Heart right ventricle (tissue), 16 donors: ENCODE measurements at regions not wholly inside any gene's neighbourhood (a gene's known extent, or its start where the extent isn't known, plus 50 kb on each side); places are given as distances from the start of the nearest gene placed in this dataset.

Experiments
- ATAC-seq, 8 donors: fragments of 200-7000 bp; cut with Tn5 transposase; one replicate each; pipeline ENCODE4 v1.9.1; 2020; ENCODE audit warnings: mild to moderate bottlenecking in 8 of 8, moderate library complexity in 8 of 8, moderate number of reproducible peaks in 1 of 8
- DNase-seq, 2 donors: peaks; one replicate each; pipeline ENCODE4 v3.0.0-alpha.2; 2020
- H3K27ac ChIP-seq, 10 donors: fragments of 200-600 bp; sonication (generic) in 2 of 10; one replicate each; pipeline versions ENCODE4 v1.5.0 to v1.8.0; 2020 to 2022; ENCODE audit warnings: mild to moderate bottlenecking in 3 of 10
- H3K27me3 ChIP-seq, 7 donors: fragments of 200-600 bp; one replicate each; pipeline ENCODE4 v1.8.0; 2021 to 2022; ENCODE audit warnings: mild to moderate bottlenecking in 2 of 7
- H3K36me3 ChIP-seq, 9 donors: fragments of 200-600 bp; sonication (generic) in 1 of 9; one replicate each; pipeline versions ENCODE4 v1.5.0 to v1.8.0; 2020 to 2022; ENCODE audit warnings: mild to moderate bottlenecking in 2 of 9
- H3K4me1 ChIP-seq, 9 donors: fragments of 200-600 bp; sonication (generic) in 1 of 9; one replicate each; pipeline versions ENCODE4 v1.5.0 to v1.8.0; 2020 to 2022; ENCODE audit warnings: mild to moderate bottlenecking in 4 of 9
- H3K4me3 ChIP-seq, 10 donors: fragments of 200-600 bp; sonication (generic) in 2 of 10; one replicate each; pipeline versions ENCODE4 v1.5.0 to v1.8.0; 2020 to 2022; ENCODE audit warnings: mild to moderate bottlenecking in 7 of 10, moderate library complexity in 2 of 10
- H3K9me3 ChIP-seq, 11 donors: fragments of 200-600 bp in 10 of 11; sonication (generic) in 2 of 11; one replicate each; pipeline versions ENCODE4 v1.5.0 to v1.8.0; 2013 to 2022; ENCODE audit warnings: mild to moderate bottlenecking in 2 of 11, control low read depth in 1 of 11, moderate library complexity in 1 of 11
- WGBS, 2 donors: extraction: QIAGEN DNeasy Blood & Tissue Kit; methylation state at CpG; one replicate each; pipeline ENCODE4 v1.1.7; 2013; ENCODE audit warnings: inconsistent platforms in 1 of 2; 5-methylcytosine and 5-hydroxymethylcytosine counted together
- intact Hi-C, 10 donors: fragments of 100-400 bp; cut with DNase I; formaldehyde crosslinking; loops; one replicate each; pipeline versions ENCODE4 v1.11.1 to v1.14.2; 2022
- TF ChIP-seq, protein P1 (sequence below), 9 donors: fragments of 200-600 bp; sonication (generic) in 2 of 9; IDR thresholded peaks; one replicate each; pipeline versions ENCODE4 v1.5.0 to v1.8.0; 2021 to 2022; ENCODE audit warnings: antibody characterized with exemption in 9 of 9, mild to moderate bottlenecking in 5 of 9, moderate library complexity in 1 of 9
- donor health status: Arrhythmogenic right ventricular cardiomyopathy.
- donor health status: ischemic (EF 13 %, LVEDD 7.1; RV severe dilation, severe dysfunction).
- donor health status: healthy with polysubstance abuse.
- donor health status: DM: no; HTN: yes; CAD: no.
- donor health status: DM: no; HTN: no; CAD: no.
- donor health status: ischemic (EF 25% LVEDD 6.9; RV normal size, moderate dysfunction).
- donor health status: ischemic (EF 25% LVEDD 5.7; RV mildly dilated, moderate dysfunction).
- donor health status: healthy.
- donor health status: DM: yes; HTN: yes; CAD: no.
- donor health status: Ischemic cardiomyopathy.
- donor health status: ischemic (EF 35%, LVEDD 5.7; RV mildly dilated, moderate dysfunction).
- donor health status: nonischemic (EF 11% LVEDD 7.7; RV severe dilation, severe dysfunction).
- donor health status: DM: yes; HTN: yes; CAD: no.
- donor health status: PGD.
- donor health status: ischemic (EF 29% LVEDD 5.4; RV normal size, mild dysfunction).
- donor health status: nonischemic (EF 23%, LVEDD 6.1; RV moderate dilation, normal function).

GRCh38 chr14:29458547-29458946 is 469.1 kb downstream of the PRKD1 start:
- H3K27ac ChIP-seq: no peak overlapping the region
- DNase-seq (no peak), ATAC-seq (no peak)
- H3K36me3 ChIP-seq: no peaks in the 10 kb centered on the region
- no peaks in the 10 kb centered on the region for H3K4me1 ChIP-seq
- intact Hi-C loops: no loop called here
- 84 to 91% methylated on average over 1 of the region's 1 CpG for WGBS, 2 donors
- TF ChIP-seq, protein P1, sequence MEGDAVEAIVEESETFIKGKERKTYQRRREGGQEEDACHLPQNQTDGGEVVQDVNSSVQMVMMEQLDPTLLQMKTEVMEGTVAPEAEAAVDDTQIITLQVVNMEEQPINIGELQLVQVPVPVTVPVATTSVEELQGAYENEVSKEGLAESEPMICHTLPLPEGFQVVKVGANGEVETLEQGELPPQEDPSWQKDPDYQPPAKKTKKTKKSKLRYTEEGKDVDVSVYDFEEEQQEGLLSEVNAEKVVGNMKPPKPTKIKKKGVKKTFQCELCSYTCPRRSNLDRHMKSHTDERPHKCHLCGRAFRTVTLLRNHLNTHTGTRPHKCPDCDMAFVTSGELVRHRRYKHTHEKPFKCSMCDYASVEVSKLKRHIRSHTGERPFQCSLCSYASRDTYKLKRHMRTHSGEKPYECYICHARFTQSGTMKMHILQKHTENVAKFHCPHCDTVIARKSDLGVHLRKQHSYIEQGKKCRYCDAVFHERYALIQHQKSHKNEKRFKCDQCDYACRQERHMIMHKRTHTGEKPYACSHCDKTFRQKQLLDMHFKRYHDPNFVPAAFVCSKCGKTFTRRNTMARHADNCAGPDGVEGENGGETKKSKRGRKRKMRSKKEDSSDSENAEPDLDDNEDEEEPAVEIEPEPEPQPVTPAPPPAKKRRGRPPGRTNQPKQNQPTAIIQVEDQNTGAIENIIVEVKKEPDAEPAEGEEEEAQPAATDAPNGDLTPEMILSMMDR (IDR thresholded peaks at IDR 0.05): no peak
- peaks cover 0 to 3% (median 0%) of the 10 kb centered on the region in 7 donors for H3K27me3 ChIP-seq
- no peak overlapping the region for H3K4me3 ChIP-seq
- H3K9me3 ChIP-seq: no peaks in the 10 kb centered on the region

DNA sequence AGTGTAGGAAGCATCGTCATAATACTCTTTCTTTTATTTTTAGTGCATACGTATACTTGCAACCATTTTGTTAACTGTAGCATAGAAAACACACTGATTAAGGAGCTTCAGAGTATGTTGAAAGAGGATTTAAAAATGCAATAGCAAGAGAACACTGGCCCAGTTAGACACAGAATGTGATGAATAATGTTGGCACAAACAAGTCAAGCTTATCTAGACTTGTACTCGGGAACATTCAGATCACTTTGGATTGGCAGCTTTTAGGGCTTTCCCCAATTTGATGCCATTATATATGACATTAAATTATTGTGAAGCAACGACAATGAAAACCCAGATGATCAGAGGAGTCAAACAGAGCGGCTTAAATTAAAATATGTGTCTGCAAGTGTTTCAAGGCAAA is 468.1 kb downstream of the PRKD1 start:
- H3K4me3 ChIP-seq: no peak overlapping the region
- peaks cover 0 to 3% (median 0%) of the 10 kb centered on the region in 7 donors for H3K27me3 ChIP-seq
- ATAC-seq (no peak), DNase-seq (no peak)
- H3K36me3 ChIP-seq: no peaks in the 10 kb centered on the region
- no peaks in the 10 kb centered on the region for H3K4me1 ChIP-seq
- no peaks in the 10 kb centered on the region for H3K9me3 ChIP-seq
- 62 to 63% methylated on average over 5 of the region's 5 CpGs for WGBS, 2 donors
- TF ChIP-seq, protein P1 (IDR thresholded peaks at IDR 0.05): no peak
- intact Hi-C loops: no loop called here
- H3K27ac ChIP-seq: no peak overlapping the region

- intact Hi-C loops: no loop called here
- no peak for DNase-seq
- no peak for ATAC-seq
- Histone ChIP-seq H3K27ac (no peak overlapping the region), H3K27me3 (peaks cover 0 to 4% (median 0%) of the 10 kb centered on the region in 7 donors), H3K4me1 (no peaks in the 10 kb centered on the region), H3K4me3 (no peak overlapping the region), H3K9me3 (no peaks in the 10 kb centered on the region), H3K36me3 (no peaks in the 10 kb centered on the region)
- TF ChIP-seq, protein P1 (IDR thresholded peaks at IDR 0.05): no peak
- WGBS, 2 donors: 65 to 70% methylated on average over 4 of the region's 4 CpGs
These were observed 467.6 kb downstream of the PRKD1 start for GRCh38 chr14:29459969-29460560.

DNA sequence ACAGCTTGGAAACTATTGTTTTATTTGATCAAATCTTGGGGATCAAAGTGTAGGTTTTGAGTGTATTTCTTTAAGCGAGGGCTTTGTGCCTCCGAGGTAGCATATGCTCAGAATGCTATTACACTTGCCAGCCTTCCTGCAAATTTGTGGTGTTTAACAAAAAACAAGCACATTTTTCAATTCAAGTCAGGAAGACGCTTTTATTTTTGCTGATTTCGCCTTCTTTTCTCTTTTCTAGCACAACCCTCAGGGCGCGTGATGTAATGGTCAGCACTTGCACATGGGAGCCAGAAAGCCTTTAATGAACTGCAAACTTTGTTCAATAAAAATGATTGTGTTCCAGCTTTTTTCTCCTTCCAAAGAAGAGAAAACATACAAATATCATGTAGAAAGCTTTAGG is 466.5 kb downstream of the PRKD1 start:
- Histone ChIP-seq H3K9me3 (no peaks in the 10 kb centered on the region), H3K36me3 (no peaks in the 10 kb centered on the region), H3K4me3 (no peak overlapping the region), H3K27ac (no peak overlapping the region), H3K4me1 (no peaks in the 10 kb centered on the region), H3K27me3 (peaks cover 0 to 8% (median 0%) of the 10 kb centered on the region in 7 donors)
- ATAC-seq (no peak), DNase-seq (no peak)
- intact Hi-C loops: no loop called here
- TF ChIP-seq, protein P1 (IDR thresholded peaks at IDR 0.05): no peak
- 77 to 84% methylated on average over 6 of the region's 6 CpGs for WGBS, 2 donors
